LNCAP (cell line): ENCODE measurements at regions not wholly inside any gene's neighbourhood (a gene's known extent, or its start where the extent isn't known, plus 50 kb on each side); places are given as distances from the start of the nearest gene placed in this dataset.

Experiments
- TF ChIP-seq, protein P1 (sequence below): fragments of 450-650 bp; IDR thresholded peaks from 2 replicates; pipeline ENCODE4 v1.5.1; 2017; ENCODE audit warnings: mild to moderate bottlenecking

DNA sequence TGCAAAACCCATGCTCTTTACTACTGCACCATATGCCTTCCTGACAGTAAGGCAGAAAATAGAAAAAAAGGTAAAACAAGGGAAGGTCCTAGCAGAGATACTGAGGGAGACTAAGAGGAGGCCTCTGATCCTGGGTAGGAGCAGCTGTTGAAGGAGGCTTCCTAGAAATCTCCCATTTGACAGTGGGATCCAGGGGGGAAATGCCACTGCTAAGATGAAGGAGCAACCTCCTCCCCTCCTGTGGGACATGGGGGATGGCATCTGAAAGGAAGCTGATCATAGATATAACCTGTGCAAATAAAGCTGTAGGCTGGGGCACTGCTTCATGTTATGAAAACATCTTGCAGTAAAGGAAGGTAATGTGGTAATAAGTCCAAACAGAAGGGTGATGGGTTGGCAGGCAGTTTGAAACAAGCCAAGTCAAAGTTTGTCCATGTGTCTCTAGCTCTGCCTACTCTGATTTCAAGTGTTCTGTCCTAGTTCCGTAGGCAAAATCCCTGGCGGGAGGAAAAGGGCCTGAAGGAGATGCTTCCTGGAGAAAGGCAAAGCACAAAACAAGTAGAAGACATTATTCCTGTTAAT lies 86.7 kb upstream of the EED start:
- TF ChIP-seq, protein P1, sequence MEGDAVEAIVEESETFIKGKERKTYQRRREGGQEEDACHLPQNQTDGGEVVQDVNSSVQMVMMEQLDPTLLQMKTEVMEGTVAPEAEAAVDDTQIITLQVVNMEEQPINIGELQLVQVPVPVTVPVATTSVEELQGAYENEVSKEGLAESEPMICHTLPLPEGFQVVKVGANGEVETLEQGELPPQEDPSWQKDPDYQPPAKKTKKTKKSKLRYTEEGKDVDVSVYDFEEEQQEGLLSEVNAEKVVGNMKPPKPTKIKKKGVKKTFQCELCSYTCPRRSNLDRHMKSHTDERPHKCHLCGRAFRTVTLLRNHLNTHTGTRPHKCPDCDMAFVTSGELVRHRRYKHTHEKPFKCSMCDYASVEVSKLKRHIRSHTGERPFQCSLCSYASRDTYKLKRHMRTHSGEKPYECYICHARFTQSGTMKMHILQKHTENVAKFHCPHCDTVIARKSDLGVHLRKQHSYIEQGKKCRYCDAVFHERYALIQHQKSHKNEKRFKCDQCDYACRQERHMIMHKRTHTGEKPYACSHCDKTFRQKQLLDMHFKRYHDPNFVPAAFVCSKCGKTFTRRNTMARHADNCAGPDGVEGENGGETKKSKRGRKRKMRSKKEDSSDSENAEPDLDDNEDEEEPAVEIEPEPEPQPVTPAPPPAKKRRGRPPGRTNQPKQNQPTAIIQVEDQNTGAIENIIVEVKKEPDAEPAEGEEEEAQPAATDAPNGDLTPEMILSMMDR: no peak

DNA sequence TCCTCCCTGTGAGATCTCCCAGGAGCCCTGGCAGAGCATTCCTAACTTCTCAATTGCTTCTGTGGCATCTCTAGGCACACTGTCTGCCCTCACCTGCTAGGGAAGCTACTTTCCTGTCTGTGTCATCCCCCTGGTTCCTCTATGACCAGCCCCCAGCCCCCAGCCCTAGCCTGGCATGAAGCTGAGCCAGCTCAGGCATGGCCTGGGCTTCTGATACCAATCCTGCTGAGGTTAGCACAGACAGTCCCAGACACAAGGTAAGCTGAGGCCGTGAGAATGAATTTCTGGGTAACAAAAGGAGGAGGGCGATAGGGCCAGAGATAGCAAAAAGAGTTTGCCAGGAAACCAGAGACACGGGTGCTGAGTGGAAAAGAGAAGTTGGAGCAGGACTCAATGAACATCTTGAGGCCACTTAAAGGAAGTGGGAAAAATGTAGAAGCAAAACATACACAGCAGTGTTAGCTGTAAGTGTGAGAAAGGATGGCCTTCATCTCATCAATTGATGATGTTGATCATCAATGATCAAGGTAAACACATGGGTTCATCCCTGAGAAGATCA lies 87.6 kb upstream of the PICALM start:
- TF ChIP-seq, protein P1: no peak

DNA sequence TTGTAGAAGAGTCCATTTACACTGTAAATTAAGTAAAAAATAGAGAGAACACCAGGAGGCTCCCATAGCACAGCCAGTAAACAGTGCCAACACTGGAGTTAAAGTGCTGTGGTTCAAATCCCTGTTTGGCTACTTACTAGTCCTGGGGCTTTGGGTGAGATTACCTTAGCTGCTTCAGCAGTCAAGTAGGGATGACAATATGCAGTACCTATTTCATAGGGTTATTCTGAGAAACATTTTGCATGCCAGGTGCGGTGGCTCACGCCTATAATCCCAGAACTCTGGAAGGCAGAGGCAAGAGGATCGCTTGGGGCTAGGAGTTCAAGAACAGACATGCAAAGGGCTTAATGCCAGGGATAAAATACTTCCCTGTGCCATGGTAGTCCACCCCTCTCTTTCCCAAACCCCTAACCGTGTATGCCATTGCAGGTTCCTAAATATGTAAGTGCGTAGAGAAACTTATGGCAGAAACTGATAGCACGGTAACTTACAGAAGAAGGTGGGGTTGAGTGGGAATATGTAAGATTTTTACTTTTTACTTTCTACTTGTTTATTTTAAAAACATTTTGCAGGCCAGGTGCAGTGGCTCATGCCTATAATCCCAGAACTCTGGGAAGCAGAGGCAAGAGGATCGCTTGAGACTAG lies 86.4 kb upstream of the PICALM start:
- TF ChIP-seq, protein P1: no peak

DNA sequence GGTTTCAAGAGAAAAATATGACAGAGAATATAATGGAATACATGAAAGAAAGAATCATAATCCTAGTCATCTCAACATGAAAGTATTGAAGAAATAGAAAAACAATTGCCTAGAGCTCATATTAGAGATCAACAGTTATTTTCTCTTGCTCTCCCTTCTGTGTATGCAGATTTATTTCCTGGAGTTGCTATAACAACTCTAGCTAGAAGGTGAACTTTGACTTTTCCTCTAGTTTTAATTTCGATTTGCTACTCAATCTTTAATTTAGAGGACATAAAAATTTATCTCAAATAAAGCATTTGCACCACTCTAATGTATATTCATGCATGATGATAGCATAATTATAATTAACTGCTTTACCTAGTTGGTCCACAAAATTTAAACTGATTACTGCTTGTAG lies 84.6 kb upstream of the PICALM start:
- TF ChIP-seq, protein P1: no peak

DNA sequence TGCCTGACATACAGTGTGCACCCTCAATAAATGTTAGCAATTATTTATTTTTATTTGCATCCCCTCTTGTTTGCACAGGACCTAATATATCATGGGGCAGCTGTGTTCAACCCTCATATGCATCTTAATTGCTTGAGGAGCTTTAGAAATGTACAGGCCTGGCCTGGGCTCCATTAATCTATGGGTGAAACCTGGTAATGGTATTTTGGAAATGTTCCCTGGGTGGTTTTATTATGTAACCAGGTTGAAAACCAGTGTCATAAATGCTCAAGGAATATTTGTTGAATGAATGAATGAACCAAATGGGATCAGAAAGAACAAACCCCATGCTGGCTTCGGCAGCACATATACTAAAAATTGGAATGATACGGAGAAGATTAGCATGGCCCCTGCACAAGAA lies 84.0 kb upstream of the PICALM start:
- TF ChIP-seq, protein P1: no peak

DNA sequence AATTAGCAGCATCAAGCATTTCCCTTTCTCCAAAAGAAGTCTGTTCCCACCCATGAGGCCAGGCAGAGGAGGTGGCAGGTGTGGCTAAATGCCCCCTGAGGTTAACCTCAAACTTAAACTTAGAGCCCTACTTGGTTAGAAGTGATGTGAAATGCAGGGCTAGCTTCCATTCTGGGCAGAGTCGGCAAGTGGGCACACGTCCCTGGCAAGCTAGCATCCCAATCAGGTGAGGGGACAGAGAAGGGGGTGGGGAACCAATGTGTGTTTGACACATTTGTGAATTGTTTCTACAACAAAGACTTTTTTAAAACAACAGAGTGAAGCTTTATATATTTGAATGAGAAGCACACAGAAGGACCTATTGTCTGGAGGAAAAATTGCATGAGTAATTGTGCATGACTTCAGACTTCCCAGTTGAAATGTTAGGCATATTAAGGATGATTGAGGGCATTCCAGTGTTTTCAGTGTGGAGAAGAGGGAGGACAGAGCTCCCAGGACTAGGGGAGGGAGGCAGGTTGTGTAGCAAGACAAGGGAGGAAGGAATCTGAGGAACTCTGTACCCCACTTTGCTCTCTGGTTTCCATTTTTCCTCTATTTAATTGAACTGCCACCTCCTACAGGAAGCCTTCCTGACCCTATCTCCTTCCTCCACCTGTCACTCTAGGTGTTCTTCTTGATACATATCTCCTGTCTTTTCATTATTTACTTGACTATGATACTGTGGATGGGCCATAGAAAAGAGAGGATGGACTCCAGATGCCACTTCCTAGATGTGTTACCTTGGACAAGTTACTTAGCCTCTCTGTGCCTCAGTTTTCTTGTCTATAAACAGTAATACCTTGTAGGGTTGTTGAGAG lies 83.3 kb upstream of the PICALM start:
- TF ChIP-seq, protein P1: no peak

DNA sequence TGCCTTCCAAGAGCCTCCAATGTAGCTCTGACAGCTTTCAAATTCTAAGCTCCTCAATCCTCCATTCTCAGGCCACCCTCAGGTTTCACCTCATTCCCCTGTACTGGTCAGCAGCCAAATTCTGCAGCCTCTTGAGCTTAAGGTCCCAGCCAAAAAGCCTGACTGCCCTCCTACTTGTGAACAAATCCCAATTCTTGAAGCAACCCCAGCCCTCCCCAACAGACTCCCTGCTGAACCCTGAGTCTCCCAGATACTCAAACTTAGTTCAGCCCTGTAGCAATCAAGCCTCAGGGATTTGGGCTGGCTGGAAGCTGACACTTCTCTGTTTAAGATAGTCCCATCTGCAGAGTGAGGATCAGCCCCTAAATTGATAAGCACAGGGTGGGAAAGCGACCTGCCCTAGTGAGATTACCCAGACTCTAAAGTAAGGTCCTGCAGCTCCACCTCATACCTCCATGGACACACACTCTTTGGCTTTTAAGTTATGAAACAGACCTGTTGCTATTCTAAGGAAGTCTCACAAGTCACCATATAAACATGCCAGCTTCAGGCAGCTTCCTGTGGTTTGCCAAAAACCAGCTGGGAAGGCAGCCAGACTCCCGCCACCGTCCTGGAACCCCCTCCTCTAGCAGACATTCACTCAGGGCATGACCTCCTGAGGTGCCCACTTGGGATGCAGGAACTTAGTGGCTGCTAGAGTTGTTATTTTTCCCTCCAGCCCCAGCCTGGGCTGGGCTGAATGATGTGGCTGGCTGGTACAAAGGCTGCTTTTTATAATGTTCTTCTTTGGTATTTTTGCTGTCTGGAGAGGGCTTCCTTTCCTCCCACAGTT lies 82.5 kb upstream of the PICALM start:
- TF ChIP-seq, protein P1: no peak
